ENCODE measurements at regions not wholly inside any gene's neighbourhood (a gene's known extent, or its start where the extent isn't known, plus 50 kb on each side); places are given as distances from the start of the nearest gene placed in this dataset.

GRCh38 chr1:58005212-58005611 lies 541.3 kb downstream of the OMA1 start:
- Histone ChIP-seq H3K36me3 (replicated peaks in 1 of 2; ENCODE audit: insufficient read depth in 1 of 2, low read depth in 2 of 2) (no peaks in the 10 kb centered on the region), H3K27ac (no peak overlapping the region), H3K4me3 (no peak overlapping the region), H3K4me1 (no peaks in the 10 kb centered on the region), H3K9me3 (no peaks in the 10 kb centered on the region), H3K27me3 (no peaks in the 10 kb centered on the region)
- DNase-seq (no peak), ATAC-seq (no peak)
- intact Hi-C loops (cut with DNase I), result no loop called here
- TF ChIP-seq, protein P1, sequence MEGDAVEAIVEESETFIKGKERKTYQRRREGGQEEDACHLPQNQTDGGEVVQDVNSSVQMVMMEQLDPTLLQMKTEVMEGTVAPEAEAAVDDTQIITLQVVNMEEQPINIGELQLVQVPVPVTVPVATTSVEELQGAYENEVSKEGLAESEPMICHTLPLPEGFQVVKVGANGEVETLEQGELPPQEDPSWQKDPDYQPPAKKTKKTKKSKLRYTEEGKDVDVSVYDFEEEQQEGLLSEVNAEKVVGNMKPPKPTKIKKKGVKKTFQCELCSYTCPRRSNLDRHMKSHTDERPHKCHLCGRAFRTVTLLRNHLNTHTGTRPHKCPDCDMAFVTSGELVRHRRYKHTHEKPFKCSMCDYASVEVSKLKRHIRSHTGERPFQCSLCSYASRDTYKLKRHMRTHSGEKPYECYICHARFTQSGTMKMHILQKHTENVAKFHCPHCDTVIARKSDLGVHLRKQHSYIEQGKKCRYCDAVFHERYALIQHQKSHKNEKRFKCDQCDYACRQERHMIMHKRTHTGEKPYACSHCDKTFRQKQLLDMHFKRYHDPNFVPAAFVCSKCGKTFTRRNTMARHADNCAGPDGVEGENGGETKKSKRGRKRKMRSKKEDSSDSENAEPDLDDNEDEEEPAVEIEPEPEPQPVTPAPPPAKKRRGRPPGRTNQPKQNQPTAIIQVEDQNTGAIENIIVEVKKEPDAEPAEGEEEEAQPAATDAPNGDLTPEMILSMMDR (IDR thresholded peaks at IDR 0.05), result no peak
- no peak for TF ChIP-seq POLR2A (IDR thresholded peaks at IDR 0.05)
- WGBS, 2 donors, result 33 to 48% methylated on average over 2 of the region's 2 CpGs

- TF ChIP-seq, protein P1 (IDR thresholded peaks at IDR 0.05), result no peak
- TF ChIP-seq POLR2A (IDR thresholded peaks at IDR 0.05), result no peak
- Histone ChIP-seq H3K4me1 (no peaks in the 10 kb centered on the region), H3K4me3 (no peak overlapping the region), H3K9me3 (no peaks in the 10 kb centered on the region), H3K36me3 (replicated peaks in 1 of 2; ENCODE audit: insufficient read depth in 1 of 2, low read depth in 2 of 2) (no peaks in the 10 kb centered on the region), H3K27ac (no peak overlapping the region), H3K27me3 (no peaks in the 10 kb centered on the region)
- 77 to 93% methylated on average over 3 of the region's 3 CpGs for WGBS, 2 donors
- DNase-seq, result no peak
- ATAC-seq, result no peak
- intact Hi-C loops (cut with DNase I), result no loop called here
Measured at GRCh38 chr1:58003988-58004387, 542.5 kb downstream of the OMA1 start.

DNA sequence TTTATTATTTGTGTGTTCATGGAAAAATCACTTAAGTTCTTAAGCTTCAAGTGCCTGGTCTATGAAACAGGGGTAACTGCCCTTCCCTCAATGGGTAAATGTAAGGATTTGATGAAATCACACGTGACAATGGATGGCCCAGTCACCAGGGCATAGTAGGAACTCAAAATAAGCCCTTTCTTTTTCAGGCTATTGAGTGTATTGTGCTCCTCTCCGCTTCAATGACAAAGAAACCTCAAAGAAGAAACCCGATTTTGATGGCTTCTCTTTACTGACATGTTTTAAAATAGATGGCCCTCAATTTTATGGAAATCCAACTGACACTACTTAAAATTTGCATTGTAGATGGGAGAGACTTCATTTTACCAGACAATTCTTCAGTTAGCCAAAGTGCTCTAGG lies 543.5 kb downstream of the OMA1 start:
- 62 to 64% methylated on average over 3 of the region's 3 CpGs for WGBS, 2 donors

DNA sequence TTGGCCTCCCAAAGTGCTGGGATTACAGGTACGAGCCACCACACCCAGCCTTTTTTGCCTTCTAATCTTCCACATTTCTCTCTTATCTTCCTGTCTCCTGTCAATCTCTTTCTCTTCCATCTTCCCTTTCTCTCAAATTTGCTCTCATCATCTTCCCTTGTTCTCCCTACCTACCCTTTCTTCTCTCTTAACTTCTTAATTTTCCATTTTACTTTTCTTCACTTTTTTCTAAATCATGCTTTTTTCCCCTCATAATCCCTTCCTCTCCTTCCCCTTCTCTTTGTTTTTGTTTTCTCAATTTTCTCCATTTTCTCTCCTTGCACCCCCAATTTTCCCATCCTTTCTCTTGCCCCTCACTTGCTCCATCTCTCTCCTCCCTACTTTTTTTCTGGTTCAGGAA lies 545.7 kb downstream of the OMA1 start:
- H3K27me3 ChIP-seq, result no peaks in the 10 kb centered on the region
- no peak overlapping the region for H3K4me3 ChIP-seq
- DNase-seq (no peak), ATAC-seq (no peak)
- intact Hi-C loops (cut with DNase I), result no loop called here
- no peaks in the 10 kb centered on the region for H3K36me3 ChIP-seq (replicated peaks in 1 of 2; ENCODE audit: insufficient read depth in 1 of 2, low read depth in 2 of 2)
- WGBS, 2 donors, result 57 to 71% methylated on average over 1 of the region's 1 CpG
- no peaks in the 10 kb centered on the region for H3K9me3 ChIP-seq
- H3K4me1 ChIP-seq, result no peaks in the 10 kb centered on the region
- TF ChIP-seq, protein P1 (IDR thresholded peaks at IDR 0.05), result no peak
- TF ChIP-seq POLR2A (IDR thresholded peaks at IDR 0.05), result no peak
- H3K27ac ChIP-seq, result no peak overlapping the region

More for the DNA sequence above, 543.5 kb downstream of the OMA1 start:
- Histone ChIP-seq H3K27me3 (no peaks in the 10 kb centered on the region), H3K27ac (no peak overlapping the region), H3K4me3 (no peak overlapping the region), H3K9me3 (no peaks in the 10 kb centered on the region), H3K36me3 (replicated peaks in 1 of 2; ENCODE audit: insufficient read depth in 1 of 2, low read depth in 2 of 2) (no peaks in the 10 kb centered on the region), H3K4me1 (no peaks in the 10 kb centered on the region)
- TF ChIP-seq POLR2A (IDR thresholded peaks at IDR 0.05), result no peak
- TF ChIP-seq, protein P1 (IDR thresholded peaks at IDR 0.05), result no peak
- ATAC-seq (no peak), DNase-seq (no peak)
- intact Hi-C loops (cut with DNase I), result no loop called here

- ATAC-seq, result no peak
- Histone ChIP-seq H3K27me3 (no peaks in the 10 kb centered on the region), H3K27ac (no peak overlapping the region), H3K36me3 (replicated peaks in 1 of 2; ENCODE audit: insufficient read depth in 1 of 2, low read depth in 2 of 2) (no peaks in the 10 kb centered on the region), H3K9me3 (no peaks in the 10 kb centered on the region), H3K4me1 (no peaks in the 10 kb centered on the region), H3K4me3 (no peak overlapping the region)
- no peak for TF ChIP-seq POLR2A (IDR thresholded peaks at IDR 0.05)
- TF ChIP-seq, protein P1 (IDR thresholded peaks at IDR 0.05), result no peak
- WGBS, 2 donors, result 67 to 75% methylated on average over 1 of the region's 1 CpG
- no peak for DNase-seq
- intact Hi-C loops (cut with DNase I), result no loop called here
Measured at GRCh38 chr1:58000116-58000515, 546.4 kb downstream of the OMA1 start.

All from body of pancreas (tissue), 4 donors.